ENCODE measurements at regions not wholly inside any gene's neighbourhood (a gene's known extent, or its start where the extent isn't known, plus 50 kb on each side); places are given as distances from the start of the nearest gene placed in this dataset.

DNA sequence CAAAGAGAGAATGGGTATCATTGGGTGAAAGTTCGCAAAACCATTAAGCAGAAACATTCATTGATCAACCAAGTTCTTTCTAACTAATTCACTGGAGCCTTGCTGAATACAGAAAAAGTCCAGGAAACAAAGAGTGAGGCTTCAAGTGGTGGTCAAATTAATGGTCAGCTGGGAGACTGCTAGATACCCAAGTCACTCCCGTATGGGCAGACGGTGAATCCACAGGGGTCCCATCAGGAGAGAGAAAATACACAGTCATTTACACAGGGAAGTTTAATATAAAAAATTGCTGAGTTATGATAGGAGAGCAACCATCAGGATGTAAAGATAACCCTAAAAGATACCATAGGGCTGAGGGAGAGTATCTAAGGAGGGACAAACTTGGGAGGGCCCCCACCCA lies 198.7 kb upstream of the DTNBP1 start:
- H3K4me1 ChIP-seq: no peaks in the 10 kb centered on the region
- no peak overlapping the region for H3K4me3 ChIP-seq
- H3K36me3 ChIP-seq: no peaks in the 10 kb centered on the region
- DNase-seq (no peak), ATAC-seq (no peak)
- H3K27me3 ChIP-seq: no peaks in the 10 kb centered on the region
- no peak overlapping the region for H3K27ac ChIP-seq
- intact Hi-C loops (cut with DNase I): no loop called here
- TF ChIP-seq, protein P1, sequence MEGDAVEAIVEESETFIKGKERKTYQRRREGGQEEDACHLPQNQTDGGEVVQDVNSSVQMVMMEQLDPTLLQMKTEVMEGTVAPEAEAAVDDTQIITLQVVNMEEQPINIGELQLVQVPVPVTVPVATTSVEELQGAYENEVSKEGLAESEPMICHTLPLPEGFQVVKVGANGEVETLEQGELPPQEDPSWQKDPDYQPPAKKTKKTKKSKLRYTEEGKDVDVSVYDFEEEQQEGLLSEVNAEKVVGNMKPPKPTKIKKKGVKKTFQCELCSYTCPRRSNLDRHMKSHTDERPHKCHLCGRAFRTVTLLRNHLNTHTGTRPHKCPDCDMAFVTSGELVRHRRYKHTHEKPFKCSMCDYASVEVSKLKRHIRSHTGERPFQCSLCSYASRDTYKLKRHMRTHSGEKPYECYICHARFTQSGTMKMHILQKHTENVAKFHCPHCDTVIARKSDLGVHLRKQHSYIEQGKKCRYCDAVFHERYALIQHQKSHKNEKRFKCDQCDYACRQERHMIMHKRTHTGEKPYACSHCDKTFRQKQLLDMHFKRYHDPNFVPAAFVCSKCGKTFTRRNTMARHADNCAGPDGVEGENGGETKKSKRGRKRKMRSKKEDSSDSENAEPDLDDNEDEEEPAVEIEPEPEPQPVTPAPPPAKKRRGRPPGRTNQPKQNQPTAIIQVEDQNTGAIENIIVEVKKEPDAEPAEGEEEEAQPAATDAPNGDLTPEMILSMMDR (IDR thresholded peaks at IDR 0.05): no peak
- no peaks in the 10 kb centered on the region for H3K9me3 ChIP-seq

DNA sequence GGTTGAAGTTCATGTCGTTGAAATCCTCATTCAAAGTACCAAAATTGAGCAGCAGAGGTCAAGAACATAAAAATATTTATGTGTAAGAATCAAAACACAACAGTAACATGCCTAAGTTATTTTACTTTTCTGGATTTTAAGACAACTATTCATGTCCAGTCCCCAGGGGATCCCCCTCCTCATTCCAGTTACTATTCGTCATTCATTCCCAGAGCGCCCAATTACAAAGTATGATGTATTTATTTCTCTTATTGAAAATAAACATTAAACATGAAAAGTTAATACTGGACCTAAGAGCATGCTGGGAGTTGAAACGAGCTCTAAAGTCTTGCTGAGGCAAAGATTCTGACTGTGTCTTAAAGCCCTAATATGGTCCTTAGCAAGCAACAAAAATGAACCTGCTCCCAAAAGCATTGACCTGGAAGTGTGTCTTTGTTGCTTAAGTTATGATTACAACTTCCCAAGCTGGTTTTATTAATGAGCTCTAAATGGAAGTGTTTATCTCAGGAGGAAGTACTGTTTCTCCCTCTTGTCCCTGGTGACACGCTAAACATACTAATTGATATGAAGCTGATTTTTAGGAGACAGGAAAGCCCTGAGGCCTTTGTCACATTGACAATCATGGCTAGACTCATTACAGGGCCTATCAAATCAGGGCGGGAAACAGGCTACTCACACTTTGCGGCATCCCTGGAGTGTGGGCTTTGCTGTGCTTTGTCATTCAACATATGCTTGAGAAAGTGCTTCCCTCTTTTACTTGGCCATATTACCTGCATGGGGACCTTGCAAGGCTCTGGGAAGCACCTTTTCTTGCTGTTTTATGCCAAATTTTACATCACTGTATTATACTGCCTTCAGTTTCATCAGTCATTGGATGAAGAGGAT lies 192.2 kb upstream of the DTNBP1 start:
- ATAC-seq (no peak), DNase-seq (no peak)
- Histone ChIP-seq H3K36me3 (no peaks in the 10 kb centered on the region), H3K4me1 (no peaks in the 10 kb centered on the region), H3K4me3 (no peak overlapping the region), H3K27me3 (no peaks in the 10 kb centered on the region), H3K9me3 (no peaks in the 10 kb centered on the region), H3K27ac (no peak overlapping the region)
- TF ChIP-seq, protein P1 (IDR thresholded peaks at IDR 0.05): no peak
- intact Hi-C loops (cut with DNase I): no loop called here

DNA sequence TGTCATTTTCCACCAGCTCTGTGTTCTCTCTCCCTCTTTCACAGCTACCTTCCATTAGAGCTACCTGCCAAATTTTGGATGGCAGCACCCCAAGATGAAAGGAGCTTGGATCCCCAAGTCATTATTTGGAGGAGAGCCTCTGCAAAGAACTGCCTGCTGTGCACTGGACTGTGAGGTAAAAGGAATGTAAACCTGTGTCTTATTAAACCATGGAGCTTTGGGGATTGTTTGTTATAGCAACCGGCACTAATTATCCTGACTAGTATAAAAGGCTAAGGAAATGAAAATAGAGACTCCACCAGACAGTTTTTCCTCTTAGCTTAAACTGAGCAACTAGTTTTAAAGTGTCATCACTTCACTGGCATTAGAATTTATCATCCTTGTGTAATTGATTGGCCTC lies 191.6 kb upstream of the DTNBP1 start:
- Histone ChIP-seq H3K9me3 (no peaks in the 10 kb centered on the region), H3K4me3 (no peak overlapping the region), H3K27me3 (no peaks in the 10 kb centered on the region), H3K27ac (no peak overlapping the region), H3K4me1 (no peaks in the 10 kb centered on the region), H3K36me3 (no peaks in the 10 kb centered on the region)
- TF ChIP-seq, protein P1 (IDR thresholded peaks at IDR 0.05): no peak
- ATAC-seq (no peak), DNase-seq (no peak)
- intact Hi-C loops (cut with DNase I): no loop called here

DNA sequence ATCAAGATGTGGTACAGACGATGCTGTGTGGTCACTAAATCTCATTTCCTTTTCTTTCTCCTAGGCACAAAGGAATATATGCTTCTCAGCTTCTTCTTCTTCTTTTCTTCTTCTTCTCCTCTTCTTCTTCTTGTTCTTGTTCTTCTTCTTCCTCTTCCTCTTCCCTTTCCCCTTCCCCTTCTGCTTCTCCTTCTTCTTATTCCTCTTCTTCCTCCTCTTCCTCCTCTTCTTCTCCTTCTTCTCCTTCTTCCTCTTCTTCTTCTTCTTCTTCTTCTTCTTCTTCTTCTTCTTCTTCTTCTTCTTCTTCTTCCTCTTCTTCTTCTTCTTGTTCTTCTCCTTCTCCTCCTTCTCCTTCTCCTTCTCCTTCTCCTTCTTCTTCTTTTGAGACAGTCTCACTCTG lies 190.4 kb upstream of the DTNBP1 start:
- intact Hi-C loops (cut with DNase I): no loop called here
- no peaks in the 10 kb centered on the region for H3K9me3 ChIP-seq
- TF ChIP-seq, protein P1 (IDR thresholded peaks at IDR 0.05): no peak
- H3K4me1 ChIP-seq: no peaks in the 10 kb centered on the region
- no peak overlapping the region for H3K4me3 ChIP-seq
- H3K27me3 ChIP-seq: no peaks in the 10 kb centered on the region
- H3K36me3 ChIP-seq: no peaks in the 10 kb centered on the region
- no peak for ATAC-seq
- H3K27ac ChIP-seq: no peak overlapping the region
- no peak for DNase-seq

DNA sequence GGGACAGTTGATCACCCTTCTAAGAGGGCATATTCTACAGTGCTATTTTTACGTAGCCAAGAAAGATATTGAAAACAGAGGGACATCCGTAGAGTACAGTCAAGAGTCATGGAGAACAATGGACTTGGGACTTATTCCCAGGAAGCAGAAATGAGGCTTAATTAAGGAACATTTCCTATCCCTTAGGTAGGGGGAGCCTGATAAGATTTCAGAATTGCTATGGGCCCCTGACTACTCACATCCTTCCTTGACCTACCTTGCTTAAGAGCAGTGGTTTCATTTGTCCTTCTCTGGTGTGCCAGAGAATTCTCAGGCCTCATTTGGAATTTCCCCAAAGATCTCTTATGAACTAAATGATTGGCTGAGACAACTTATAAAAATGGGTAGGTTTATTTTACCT lies 189.5 kb upstream of the DTNBP1 start:
- H3K36me3 ChIP-seq: no peaks in the 10 kb centered on the region
- H3K4me3 ChIP-seq: no peak overlapping the region
- H3K4me1 ChIP-seq: no peaks in the 10 kb centered on the region
- TF ChIP-seq, protein P1 (IDR thresholded peaks at IDR 0.05): no peak
- H3K27me3 ChIP-seq: no peaks in the 10 kb centered on the region
- H3K9me3 ChIP-seq: no peaks in the 10 kb centered on the region
- intact Hi-C loops (cut with DNase I): no loop called here
- ATAC-seq (no peak), DNase-seq (no peak)
- H3K27ac ChIP-seq: no peak overlapping the region
